Kasumi-1 (cell line): ENCODE measurements at regions not wholly inside any gene's neighbourhood (a gene's known extent, or its start where the extent isn't known, plus 50 kb on each side); places are given as distances from the start of the nearest gene placed in this dataset.
"Not testable (repeated sequence)": the region's sequence is repeated elsewhere in the genome, so short reads cannot be mapped to it uniquely, and the experiment has no call there.

ENCODE experiments used
- DNase-seq, 2 experiments: peaks; one replicate each; lab custom pipeline; 2025; lab: John Stamatoyannopoulos, UW

GRCh38 chrX:13223868-13224567 is 95.8 kb downstream of the ATXN3L start:
- DNase-seq = no peak

GRCh38 chrX:13220916-13221315 is 98.9 kb downstream of the ATXN3L start:
- no peak for DNase-seq

- DNase-seq = no peak
Observed at GRCh38 chrX:13219991-13220764, 99.7 kb downstream of the ATXN3L start.

GRCh38 chrX:13218758-13219157 is 101.1 kb downstream of the ATXN3L start:
- no peak for DNase-seq

GRCh38 chrX:13216139-13216538 is 103.7 kb downstream of the ATXN3L start:
- no peak for DNase-seq

GRCh38 chrX:13215729-13216128 is 104.1 kb downstream of the ATXN3L start:
- DNase-seq = no peak

- peak; percentile 27 to 34 for DNase-seq
Observed at GRCh38 chrX:13212191-13212651, 107.6 kb downstream of the ATXN3L start.

GRCh38 chrX:13210142-13210541 is 109.7 kb downstream of the ATXN3L start:
- not testable (repeated sequence) for DNase-seq

- DNase-seq = not testable (repeated sequence)
Observed at GRCh38 chrX:13209704-13210103, 110.1 kb downstream of the ATXN3L start.

- no peak for DNase-seq
Observed at GRCh38 chrX:13208281-13208935, 111.4 kb downstream of the ATXN3L start.

GRCh38 chrX:13203271-13203670 is 116.6 kb downstream of the ATXN3L start:
- no peak for DNase-seq

GRCh38 chrX:13201605-13202219 is 118.1 kb downstream of the ATXN3L start:
- no peak for DNase-seq

- DNase-seq = no peak
Observed at GRCh38 chrX:13200398-13200797, 119.5 kb downstream of the ATXN3L start.

GRCh38 chrX:13198762-13199064 is 121.1 kb downstream of the ATXN3L start:
- DNase-seq = no peak

- no peak for DNase-seq
Observed at GRCh38 chrX:13198056-13198761, 121.6 kb downstream of the ATXN3L start.

- DNase-seq = no peak
Observed at GRCh38 chrX:13196782-13197181, 123.1 kb downstream of the ATXN3L start.

GRCh38 chrX:13195340-13195739 is 124.5 kb downstream of the ATXN3L start:
- DNase-seq = no peak

- no peak for DNase-seq
Observed at GRCh38 chrX:13194291-13195103, 125.4 kb downstream of the ATXN3L start.

- DNase-seq = no peak
Observed at GRCh38 chrX:13190051-13190450, 129.8 kb downstream of the ATXN3L start.

GRCh38 chrX:13189380-13189779 is 130.5 kb downstream of the ATXN3L start:
- no peak for DNase-seq

GRCh38 chrX:13188731-13189309 is 131.0 kb downstream of the ATXN3L start:
- no peak for DNase-seq
